Neuronal stem cell (in vitro differentiated cells): ENCODE measurements at regions not wholly inside any gene's neighbourhood (a gene's known extent, or its start where the extent isn't known, plus 50 kb on each side); places are given as distances from the start of the nearest gene placed in this dataset.

ENCODE experiments used
- DNase-seq: peaks from one replicate; pipeline ENCODE4 v3.0.0-alpha.2; 2013; ENCODE audit warnings: low spot score
- H2AFZ ChIP-seq: one replicate; pipeline ENCODE4 v1.6.1; 2013; ENCODE audit warnings: mild to moderate bottlenecking, low read length, inconsistent platforms
- H2AK5ac ChIP-seq: 2 replicates; pipeline ENCODE4 v1.6.1; 2013; ENCODE audit warnings: low read depth, mild to moderate bottlenecking, inconsistent platforms, low read length, moderate library complexity, mixed read lengths
- H2BK120ac ChIP-seq: 2 replicates; pipeline ENCODE4 v1.6.1; 2013; ENCODE audit warnings: low read depth, mild to moderate bottlenecking, inconsistent platforms, low read length, moderate library complexity, mixed read lengths
- H2BK12ac ChIP-seq: one replicate; pipeline ENCODE4 v1.6.1; 2013; ENCODE audit warnings: low read length, inconsistent platforms
- H2BK15ac ChIP-seq: 2 replicates; pipeline ENCODE4 v1.6.1; 2013; ENCODE audit warnings: mild to moderate bottlenecking, low read length, inconsistent platforms, mixed read lengths
- H2BK5ac ChIP-seq: one replicate; pipeline ENCODE4 v1.6.1; 2013; ENCODE audit warnings: inconsistent platforms, mild to moderate bottlenecking, low read length, moderate library complexity
- H3K14ac ChIP-seq: one replicate; pipeline ENCODE4 v1.6.1; 2013; ENCODE audit warnings: low read length, inconsistent platforms
- H3K18ac ChIP-seq: 2 replicates; pipeline ENCODE4 v1.6.1; 2013; ENCODE audit warnings: low read length, inconsistent platforms
- H3K23ac ChIP-seq: 2 replicates; pipeline ENCODE4 v1.6.1; 2013; ENCODE audit warnings: low read depth, mild to moderate bottlenecking, mixed read lengths, low read length, inconsistent platforms; ENCODE audit not compliant: poor library complexity
- H3K27ac ChIP-seq: replicated peaks from 3 replicates; pipeline ENCODE4 v1.5.1; 2013; ENCODE audit warnings: low read length, inconsistent platforms
- H3K27me3 ChIP-seq, 3 experiments: 2 replicates each; pipeline ENCODE4 v1.6.1; 2013; ENCODE audit warnings: low read length in 3 of 3, mild to moderate bottlenecking in 2 of 3, inconsistent platforms in 1 of 3, low read depth in 1 of 3, mixed read lengths in 1 of 3, moderate library complexity in 1 of 3; ENCODE audit not compliant: control insufficient read depth in 3 of 3, insufficient read depth in 3 of 3
- H3K36me3 ChIP-seq, 2 donors: replicated peaks in 1 of 2; 2 replicates each; pipeline ENCODE4 v1.6.1; 2013; ENCODE audit warnings: low read length in 2 of 2; ENCODE audit not compliant: control insufficient read depth in 2 of 2, insufficient read depth in 2 of 2
- H3K4ac ChIP-seq: 2 replicates; pipeline ENCODE4 v1.6.1; 2013; ENCODE audit warnings: inconsistent platforms, mild to moderate bottlenecking, low read length, moderate library complexity
- H3K4me1 ChIP-seq, 2 donors: 1 replicate in 1 of 2; 2 replicates in 1 of 2; pipeline ENCODE4 v1.6.1; 2013; ENCODE audit warnings: low read length in 2 of 2, low read depth in 1 of 2; ENCODE audit not compliant: control insufficient read depth in 2 of 2, insufficient read depth in 1 of 2
- H3K4me2 ChIP-seq: one replicate; pipeline ENCODE4 v1.6.1; 2013; ENCODE audit warnings: mild to moderate bottlenecking, low read length, inconsistent platforms; ENCODE audit not compliant: insufficient read depth, poor library complexity, severe bottlenecking
- H3K4me3 ChIP-seq, 2 donors: 2 replicates each; pipeline ENCODE4 v1.5.1; 2013; ENCODE audit warnings: low read length in 2 of 2, mild to moderate bottlenecking in 2 of 2, inconsistent platforms in 1 of 2, moderate library complexity in 1 of 2
- H3K79me1 ChIP-seq: one replicate; pipeline ENCODE4 v1.6.1; 2013; ENCODE audit warnings: low read depth, mild to moderate bottlenecking, inconsistent platforms, low read length, moderate library complexity
- H3K9ac ChIP-seq: one replicate; pipeline ENCODE4 v1.6.1; 2013; ENCODE audit warnings: mild to moderate bottlenecking, low read depth, low read length, inconsistent platforms; ENCODE audit not compliant: poor library complexity
- H3K9me3 ChIP-seq, 2 donors: replicated peaks in 1 of 2; 2 replicates each; pipeline versions ENCODE3 to v1.6.1; 2013; ENCODE audit warnings: low read length in 2 of 2, mild to moderate bottlenecking in 2 of 2, inconsistent platforms in 1 of 2, low read depth in 1 of 2, mixed read lengths in 1 of 2, moderate library complexity in 1 of 2; ENCODE audit not compliant: control insufficient read depth in 2 of 2, insufficient read depth in 1 of 2
- H4K8ac ChIP-seq: one replicate; pipeline ENCODE4 v1.6.1; 2013; ENCODE audit warnings: low read depth, mild to moderate bottlenecking, inconsistent platforms, low read length, moderate library complexity
- H4K91ac ChIP-seq: one replicate; pipeline ENCODE4 v1.6.1; 2013; ENCODE audit warnings: low read length, low read depth, mild to moderate bottlenecking, inconsistent platforms; ENCODE audit not compliant: poor library complexity
- WGBS, 2 donors: extraction: QIAGEN DNeasy Blood & Tissue Kit; methylation state at CpG; one replicate each; pipeline ENCODE4 v1.1.7; 2013; ENCODE audit warnings: missing lambda C conversion rate in 2 of 2, mixed read lengths in 1 of 2; ENCODE audit not compliant: insufficient read length in 2 of 2, insufficient replicate concordance in 1 of 2; ENCODE audit errors: extremely low coverage in 2 of 2; 5-methylcytosine and 5-hydroxymethylcytosine counted together

DNA sequence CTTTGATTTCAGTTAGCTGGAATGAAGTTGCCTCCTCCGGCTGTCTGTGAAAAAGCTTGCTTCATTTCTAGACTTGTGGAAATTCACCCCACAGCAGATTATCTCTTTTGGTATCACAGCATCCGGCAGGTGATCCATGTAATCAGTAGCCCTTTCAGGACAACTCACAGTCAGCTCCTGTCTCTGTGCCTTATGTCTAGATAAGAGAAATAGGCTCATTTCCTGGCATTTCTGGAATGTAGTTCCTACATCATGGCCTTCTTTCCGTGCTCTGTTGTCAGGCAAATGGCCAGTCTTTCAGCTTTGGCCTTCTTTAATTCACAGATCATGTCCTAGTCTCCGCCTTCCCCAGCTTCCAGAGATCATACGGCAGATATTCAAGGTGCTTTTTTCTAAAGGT, 455.4 kb downstream of the NUP35 start:
- no peak overlapping the region for H3K4me3 ChIP-seq
- no peak overlapping the region for H2BK15ac ChIP-seq
- H3K23ac ChIP-seq, result no peak overlapping the region

GRCh38 chr2:183592271-183592670, 468.0 kb downstream of the NUP35 start:
- Histone ChIP-seq H3K4ac (no peak overlapping the region), H3K4me1 (no peaks in the 10 kb centered on the region), H2AFZ (no peak overlapping the region), H3K4me2 (no peak overlapping the region), H2BK5ac (no peak overlapping the region), H3K4me3 (no peak overlapping the region), H3K18ac (no peak overlapping the region), H3K27me3 (no peaks in the 10 kb centered on the region), H2BK120ac (no peak overlapping the region), H3K9me3 (no peaks in the 10 kb centered on the region), H3K79me1 (no peaks in the 10 kb centered on the region), H3K14ac (no peak overlapping the region), H4K8ac (no peak overlapping the region), H4K91ac (no peak overlapping the region), H3K9ac (no peak overlapping the region), H2AK5ac (no peak overlapping the region), H3K23ac (no peak overlapping the region), H3K36me3 (no peaks in the 10 kb centered on the region), H3K27ac (no peak overlapping the region), H2BK15ac (no peak overlapping the region), H2BK12ac (no peak overlapping the region)
- DNase-seq, result no peak
- no CpG with 5 or more reads among the region's 4 CpGs for WGBS, 2 donors

More for the DNA sequence above, 455.4 kb downstream of the NUP35 start:
- no peak overlapping the region for H3K4ac ChIP-seq
- no peaks in the 10 kb centered on the region for H3K79me1 ChIP-seq
- no peak overlapping the region for H2AK5ac ChIP-seq
- H3K4me2 ChIP-seq, result no peak overlapping the region
- H3K9me3 ChIP-seq, result no peaks in the 10 kb centered on the region
- no peak overlapping the region for H3K14ac ChIP-seq
- H3K18ac ChIP-seq, result no peak overlapping the region
- H2BK120ac ChIP-seq, result no peak overlapping the region
- no peaks in the 10 kb centered on the region for H3K36me3 ChIP-seq
- no peaks in the 10 kb centered on the region for H3K4me1 ChIP-seq
- WGBS, 2 donors, result no CpG with 5 or more reads among the region's 5 CpGs
- no peak overlapping the region for H2BK12ac ChIP-seq
- no peaks in the 10 kb centered on the region for H3K27me3 ChIP-seq
- no peak for DNase-seq
- no peak overlapping the region for H4K8ac ChIP-seq
- peak overlapping the region; percentile 45 for H2AFZ ChIP-seq
- H3K9ac ChIP-seq, result no peak overlapping the region
- no peak overlapping the region for H3K27ac ChIP-seq
- H4K91ac ChIP-seq, result no peak overlapping the region
- no peak overlapping the region for H2BK5ac ChIP-seq

DNA sequence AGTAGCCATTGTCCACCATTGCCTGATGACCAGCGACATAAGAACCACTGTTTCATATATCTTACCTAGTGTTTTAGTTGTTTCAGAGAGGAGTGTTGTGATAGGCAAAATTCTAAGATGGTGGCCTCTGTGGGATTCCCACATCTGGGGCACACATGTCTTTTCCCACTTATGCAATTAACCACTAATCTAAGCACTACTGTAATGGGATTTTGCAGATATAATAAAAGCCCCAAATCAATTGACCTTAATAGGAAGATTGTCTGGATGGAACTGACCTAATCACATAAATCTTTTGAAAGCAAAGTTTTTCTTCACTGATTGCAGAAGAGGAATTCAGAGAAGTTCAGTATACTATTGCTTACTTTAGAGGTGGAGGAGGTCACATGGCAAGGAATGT, 469.9 kb downstream of the NUP35 start:
- no CpG with 5 or more reads among the region's 1 CpG for WGBS, 2 donors
- Histone ChIP-seq H2BK12ac (no peak overlapping the region), H3K9me3 (no peaks in the 10 kb centered on the region), H3K18ac (no peak overlapping the region), H3K79me1 (no peaks in the 10 kb centered on the region), H2AK5ac (no peak overlapping the region), H3K4me2 (no peak overlapping the region), H4K8ac (no peak overlapping the region), H3K4ac (no peak overlapping the region), H3K4me3 (no peak overlapping the region), H3K14ac (no peak overlapping the region), H4K91ac (no peak overlapping the region), H2BK120ac (no peak overlapping the region), H3K9ac (no peak overlapping the region), H3K27ac (no peak overlapping the region), H3K36me3 (no peaks in the 10 kb centered on the region), H3K23ac (no peak overlapping the region), H3K27me3 (no peaks in the 10 kb centered on the region), H3K4me1 (no peaks in the 10 kb centered on the region), H2BK15ac (no peak overlapping the region), H2AFZ (no peak overlapping the region), H2BK5ac (no peak overlapping the region)
- DNase-seq, result no peak

DNA sequence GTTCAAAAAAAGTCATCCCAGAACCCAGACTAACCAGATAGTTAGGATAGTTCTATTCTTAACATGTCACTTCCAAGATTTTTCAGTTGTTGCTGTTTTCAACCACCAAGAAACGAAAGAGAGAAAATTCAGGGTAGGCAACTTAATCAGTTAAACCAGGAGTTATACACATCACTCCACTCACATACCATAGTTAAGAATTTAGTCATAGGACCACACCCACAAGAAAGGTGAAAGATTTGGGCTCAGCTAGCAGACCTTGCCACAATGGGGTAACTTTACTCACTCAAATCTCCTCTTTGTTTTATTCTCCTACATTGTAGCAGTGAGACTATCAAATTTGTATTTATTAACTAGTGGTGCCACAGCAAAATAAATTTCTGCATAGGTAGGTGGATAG, 473.6 kb downstream of the NUP35 start:
- Histone ChIP-seq H3K4me3 (no peak overlapping the region), H3K18ac (no peak overlapping the region), H2BK120ac (no peak overlapping the region), H3K4me2 (no peak overlapping the region), H2BK15ac (no peak overlapping the region), H3K27me3 (no peaks in the 10 kb centered on the region), H2AK5ac (no peak overlapping the region), H3K4me1 (no peaks in the 10 kb centered on the region), H3K9me3 (no peaks in the 10 kb centered on the region), H3K23ac (no peak overlapping the region), H3K79me1 (no peaks in the 10 kb centered on the region), H3K9ac (no peak overlapping the region), H4K8ac (no peak overlapping the region), H4K91ac (no peak overlapping the region), H2BK12ac (no peak overlapping the region), H2AFZ (no peak overlapping the region), H3K27ac (no peak overlapping the region), H3K36me3 (no peaks in the 10 kb centered on the region), H3K4ac (no peak overlapping the region), H3K14ac (no peak overlapping the region), H2BK5ac (no peak overlapping the region)
- no peak for DNase-seq
- no CpG with 5 or more reads among the region's 1 CpG for WGBS, 2 donors
